WI38 (cell line): ENCODE measurements at regions not wholly inside any gene's neighbourhood (a gene's known extent, or its start where the extent isn't known, plus 50 kb on each side); places are given as distances from the start of the nearest gene placed in this dataset.

Experiments
- H3K4me3 ChIP-seq: 2 replicates; pipeline ENCODE4 v1.5.1; 2011; ENCODE audit warnings: low read depth, mild to moderate bottlenecking, control low read depth, low read length
- TF ChIP-seq, protein P1 (sequence below): IDR thresholded peaks from 2 replicates; pipeline ENCODE4 v1.5.1; 2012; ENCODE audit warnings: low read depth, mild to moderate bottlenecking, control low read depth, low read length

DNA sequence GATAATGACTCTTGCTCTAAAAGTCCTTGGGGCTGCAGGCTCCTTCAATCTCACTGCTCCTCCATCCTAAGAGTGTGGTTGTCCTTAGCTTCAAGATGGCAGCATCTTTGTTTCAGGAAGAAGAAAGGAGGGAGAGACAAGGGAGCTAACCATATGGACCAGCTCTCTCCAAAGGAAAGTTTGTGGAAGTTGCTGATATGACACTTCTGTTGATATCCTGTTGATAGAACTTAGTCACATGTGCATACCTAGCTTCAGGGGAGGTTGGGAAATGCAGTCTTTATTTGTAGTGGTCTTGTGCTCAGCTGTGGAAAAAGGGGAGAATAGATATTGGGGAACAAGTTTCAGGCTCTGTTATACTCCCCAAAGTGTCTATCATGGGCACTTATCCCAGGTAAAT is 186.9 kb downstream of the GIPC2 start:
- no peak overlapping the region for H3K4me3 ChIP-seq
- TF ChIP-seq, protein P1, sequence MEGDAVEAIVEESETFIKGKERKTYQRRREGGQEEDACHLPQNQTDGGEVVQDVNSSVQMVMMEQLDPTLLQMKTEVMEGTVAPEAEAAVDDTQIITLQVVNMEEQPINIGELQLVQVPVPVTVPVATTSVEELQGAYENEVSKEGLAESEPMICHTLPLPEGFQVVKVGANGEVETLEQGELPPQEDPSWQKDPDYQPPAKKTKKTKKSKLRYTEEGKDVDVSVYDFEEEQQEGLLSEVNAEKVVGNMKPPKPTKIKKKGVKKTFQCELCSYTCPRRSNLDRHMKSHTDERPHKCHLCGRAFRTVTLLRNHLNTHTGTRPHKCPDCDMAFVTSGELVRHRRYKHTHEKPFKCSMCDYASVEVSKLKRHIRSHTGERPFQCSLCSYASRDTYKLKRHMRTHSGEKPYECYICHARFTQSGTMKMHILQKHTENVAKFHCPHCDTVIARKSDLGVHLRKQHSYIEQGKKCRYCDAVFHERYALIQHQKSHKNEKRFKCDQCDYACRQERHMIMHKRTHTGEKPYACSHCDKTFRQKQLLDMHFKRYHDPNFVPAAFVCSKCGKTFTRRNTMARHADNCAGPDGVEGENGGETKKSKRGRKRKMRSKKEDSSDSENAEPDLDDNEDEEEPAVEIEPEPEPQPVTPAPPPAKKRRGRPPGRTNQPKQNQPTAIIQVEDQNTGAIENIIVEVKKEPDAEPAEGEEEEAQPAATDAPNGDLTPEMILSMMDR, result no peak

DNA sequence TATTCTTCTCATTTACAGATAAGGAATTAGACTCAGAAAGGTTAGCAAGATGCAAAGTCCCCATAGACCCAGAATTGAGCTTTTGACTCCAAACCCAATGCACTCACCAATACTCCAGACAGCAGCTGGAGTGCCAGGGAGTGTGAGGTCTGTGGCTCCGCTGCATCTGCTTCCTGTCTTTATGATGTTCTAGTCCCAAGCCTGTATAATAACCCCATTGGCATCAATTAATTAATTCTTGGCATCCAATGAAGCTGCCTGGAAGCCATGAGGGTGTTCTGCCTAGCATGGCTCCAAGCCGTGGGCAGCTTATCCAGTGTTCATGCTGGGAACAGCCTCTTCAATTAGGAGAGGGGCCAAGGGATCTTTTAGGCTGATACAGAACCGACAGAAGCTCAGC is 188.7 kb downstream of the GIPC2 start:
- no peak overlapping the region for H3K4me3 ChIP-seq
- TF ChIP-seq, protein P1, result no peak

DNA sequence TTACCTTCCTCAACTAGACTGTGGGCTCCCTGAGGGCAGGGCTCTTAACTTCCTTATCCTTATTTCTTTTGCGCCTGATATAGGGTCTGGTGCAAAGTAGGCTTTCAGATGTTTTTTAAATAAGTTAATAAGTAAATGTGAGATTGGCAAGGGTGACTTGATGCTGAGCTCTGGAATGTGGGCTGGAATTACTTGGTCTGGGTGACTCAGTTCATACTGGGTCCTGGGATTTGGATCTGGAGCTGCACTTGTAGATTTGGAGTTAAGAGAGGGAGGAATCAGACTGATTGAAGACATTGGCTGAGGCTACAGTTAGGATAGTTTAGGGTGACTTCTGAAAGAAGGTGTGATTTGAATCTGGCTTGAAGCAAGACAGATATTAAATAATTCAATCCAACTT is 190.9 kb downstream of the GIPC2 start:
- TF ChIP-seq, protein P1, result no peak

DNA sequence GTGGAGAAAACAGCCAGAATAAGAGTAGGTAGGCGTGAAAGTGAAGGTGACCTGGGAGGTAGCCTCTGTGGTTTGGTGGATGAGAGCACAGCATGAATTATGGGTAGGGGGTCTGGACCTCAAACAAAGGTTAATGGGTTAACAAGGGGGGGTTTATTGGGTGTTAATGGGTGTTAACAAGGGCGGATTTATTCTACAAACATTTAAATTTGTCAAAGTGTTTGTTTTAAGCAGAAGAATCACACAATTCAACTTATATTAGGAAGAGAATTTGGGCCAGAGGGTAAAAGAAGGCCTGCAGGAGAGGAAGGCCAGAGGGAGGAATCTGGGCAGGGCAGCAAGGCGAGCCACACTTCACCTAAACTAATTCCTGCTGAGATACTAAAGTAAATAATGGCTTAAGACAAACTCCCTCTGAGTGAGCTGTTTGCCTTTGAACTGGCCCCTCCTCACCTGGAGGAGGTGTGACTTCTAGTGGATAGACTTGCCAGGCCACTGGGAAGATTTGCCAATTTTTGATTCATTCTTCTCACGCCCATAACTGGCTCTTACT is 191.7 kb downstream of the GIPC2 start:
- H3K4me3 ChIP-seq, result no peak overlapping the region
- TF ChIP-seq, protein P1, result no peak

More for the DNA sequence above, 190.9 kb downstream of the GIPC2 start:
- H3K4me3 ChIP-seq, result no peak overlapping the region

DNA sequence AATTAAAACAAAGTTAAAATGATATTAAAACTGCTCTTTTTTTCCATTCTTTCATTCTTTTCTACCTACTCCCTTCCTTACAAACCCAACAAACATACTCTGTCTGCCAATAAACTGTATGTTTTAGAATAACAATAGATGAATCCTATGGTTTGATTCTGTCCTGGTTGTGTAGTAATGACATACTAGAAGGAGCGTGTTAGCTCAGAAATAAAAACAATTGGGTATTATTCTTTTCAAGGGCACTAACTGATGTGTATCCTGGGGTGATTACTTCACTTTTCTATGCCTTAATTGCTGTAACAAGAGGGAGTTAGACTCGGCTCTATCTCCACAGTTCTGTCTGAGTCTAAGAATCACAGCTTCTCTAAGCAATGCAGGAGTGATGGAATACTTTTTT is 194.4 kb downstream of the GIPC2 start:
- H3K4me3 ChIP-seq, result no peak overlapping the region

DNA sequence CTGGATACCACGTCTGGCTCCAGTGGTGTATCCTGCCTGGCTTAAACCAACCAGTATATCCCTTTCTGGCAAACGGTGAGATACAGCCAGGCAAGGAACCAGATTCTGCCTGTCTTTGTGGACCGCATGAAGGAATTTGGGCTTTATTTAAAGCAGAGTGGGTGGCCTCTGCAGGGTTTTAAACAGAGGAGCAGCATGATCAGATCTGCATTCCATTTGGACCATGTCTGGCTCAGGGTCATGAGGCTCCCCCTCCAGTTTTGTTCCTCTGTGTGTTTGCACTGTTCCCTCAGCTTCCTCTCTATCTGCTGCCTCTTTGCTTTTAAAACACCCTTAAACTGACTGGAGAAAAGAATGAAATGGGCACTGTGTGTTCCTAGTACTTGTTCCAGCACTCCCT is 195.0 kb downstream of the GIPC2 start:
- TF ChIP-seq, protein P1, result no peak
- no peak overlapping the region for H3K4me3 ChIP-seq

More for the DNA sequence above, 194.4 kb downstream of the GIPC2 start:
- TF ChIP-seq, protein P1, result no peak

DNA sequence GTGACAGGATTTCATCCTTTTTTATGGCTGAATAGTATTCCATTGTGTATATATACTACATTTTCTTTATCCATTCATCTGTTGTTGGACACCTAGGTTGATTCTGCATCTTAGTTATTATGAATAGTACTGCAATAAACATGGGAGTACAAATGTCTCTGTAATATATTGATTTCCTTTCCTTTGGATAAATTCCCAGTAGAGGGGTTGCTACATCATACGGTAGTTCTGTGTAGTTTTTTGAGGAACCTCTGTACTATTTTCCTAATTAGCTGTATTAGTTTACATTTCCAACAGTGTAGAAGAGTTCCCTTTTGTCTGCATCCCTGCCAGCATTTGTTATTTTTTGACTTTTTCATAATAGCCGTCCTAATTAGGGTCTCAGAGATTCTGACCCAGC is 201.3 kb downstream of the GIPC2 start:
- no peak overlapping the region for H3K4me3 ChIP-seq
- TF ChIP-seq, protein P1, result no peak
